OCI-LY1 (cell line): ENCODE measurements at regions not wholly inside any gene's neighbourhood (a gene's known extent, or its start where the extent isn't known, plus 50 kb on each side); places are given as distances from the start of the nearest gene placed in this dataset.

Experiments
- CTCF ChIP-seq: fragments of 200-600 bp; sonication (generic), shearing (Covaris generic); IDR thresholded peaks from 2 replicates; pipeline ENCODE4 v1.5.1; 2017; ENCODE audit warnings: mild to moderate bottlenecking, antibody characterized with exemption, low read length, moderate library complexity, mixed read lengths
- EZH2 ChIP-seq: fragments of 200-600 bp; sonication (generic), shearing (Covaris generic); IDR thresholded peaks from 2 replicates; pipeline ENCODE4 v1.8.0; 2017; ENCODE audit warnings: borderline replicate concordance, mixed run types, mild to moderate bottlenecking, antibody characterized with exemption, low read length, moderate library complexity, mixed read lengths

GRCh38 chr7:80027611-80028173, 106.9 kb upstream of the GNAI1 start:
- no peak for TF ChIP-seq CTCF
- TF ChIP-seq EZH2: no peak
